K562 (cell line): ENCODE measurements at regions not wholly inside any gene's neighbourhood (a gene's known extent, or its start where the extent isn't known, plus 50 kb on each side); places are given as distances from the start of the nearest gene placed in this dataset.

Experiments used
- BCLAF1 ChIP-seq, 2 experiments: fragments of 450-650 bp in 1 of 2; IDR thresholded peaks; 2 replicates each; pipeline ENCODE4 v1.6.1; 2011 to 2017; ENCODE audit warnings: low read depth in 2 of 2, antibody characterized with exemption in 1 of 2, borderline replicate concordance in 1 of 2, low read length in 1 of 2, mild to moderate bottlenecking in 1 of 2, mixed read lengths in 1 of 2; ENCODE audit not compliant: control insufficient read depth in 1 of 2
- MIER1 ChIP-seq: fragments of 450-650 bp; IDR thresholded peaks from 2 replicates; pipeline ENCODE4 v1.6.1; 2016; ENCODE audit warnings: antibody characterized with exemption, mild to moderate bottlenecking, low read depth
- MLLT1 ChIP-seq, 2 experiments: fragments of 450-650 bp; IDR thresholded peaks; 2 replicates each; pipeline ENCODE4 v1.6.1; 2016
- ZNF609 ChIP-seq: sonication (generic); formaldehyde crosslinking; IDR thresholded peaks from 2 replicates; pipeline ENCODE4 v1.8.1; 2023; ENCODE audit warnings: missing genetic modification reagents, mild to moderate bottlenecking, borderline replicate concordance

DNA sequence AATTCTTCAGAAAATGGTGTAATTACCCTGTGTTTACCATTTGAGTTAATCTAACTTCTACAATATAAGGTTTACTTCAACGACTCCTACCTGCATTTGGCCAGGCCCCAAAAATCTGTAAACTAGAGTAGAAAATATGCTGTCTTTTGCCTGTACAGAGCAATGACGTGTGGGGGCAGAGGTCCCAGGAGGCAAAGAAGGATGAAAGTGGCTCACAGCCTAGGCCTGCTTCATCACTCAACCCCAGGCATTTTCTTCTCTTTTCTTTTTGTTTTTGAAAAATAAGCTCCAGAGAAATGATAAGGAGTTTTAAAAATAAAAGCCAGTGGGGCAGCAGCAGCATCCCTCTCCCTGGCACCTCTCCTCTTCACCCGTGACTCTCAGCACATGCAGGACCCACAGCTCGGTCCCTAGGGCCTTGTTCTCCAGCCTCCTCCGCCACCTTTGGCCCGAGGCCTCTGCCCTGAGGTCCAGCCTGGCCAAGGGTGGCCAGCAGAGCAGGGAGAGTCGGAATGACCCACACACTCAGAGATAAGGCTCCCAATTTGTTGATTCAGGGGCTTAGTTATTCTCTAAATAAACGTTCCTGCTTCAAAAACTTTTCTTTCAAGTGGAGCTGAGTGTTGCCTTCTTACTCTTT, 76.6 kb upstream of the ADRA1D start (continued):
- TF ChIP-seq MIER1 (no peak), ZNF609 (CRISPR knock-in tag) (no peak), MLLT1 (IDR thresholded peaks at IDR 0.05) (no peak), BCLAF1 (IDR thresholded peaks at IDR 0.05; ENCODE audit: borderline replicate concordance in 1 of 2, control insufficient read depth in 1 of 2, low read depth in 2 of 2, low read length in 1 of 2) (no peak)
